Suprapubic skin (tissue), 4 donors: ENCODE measurements at regions not wholly inside any gene's neighbourhood (a gene's known extent, or its start where the extent isn't known, plus 50 kb on each side); places are given as distances from the start of the nearest gene placed in this dataset.

Experiments used
- CTCF ChIP-seq, 2 donors: fragments of 200-600 bp in 1 of 2; fragments of 450-650 bp in 1 of 2; sonication (generic) in 1 of 2; IDR thresholded peaks; one replicate each; pipeline ENCODE4 v1.5.1; 2016 to 2019; ENCODE audit warnings: antibody characterized with exemption in 2 of 2, mild to moderate bottlenecking in 1 of 2, moderate library complexity in 1 of 2
- EP300 ChIP-seq: sonication (generic); formaldehyde crosslinking; IDR thresholded peaks from one replicate; pipeline ENCODE4 v1.6.1; 2017; ENCODE audit warnings: antibody characterized with exemption
- POLR2A ChIP-seq, 2 donors: fragments of 450-650 bp; IDR thresholded peaks; one replicate each; pipeline ENCODE4 v1.6.1; 2017; ENCODE audit warnings: antibody characterized with exemption in 2 of 2, mild to moderate bottlenecking in 2 of 2, moderate library complexity in 2 of 2
- POLR2AphosphoS5 ChIP-seq, 3 donors: sonication (generic); formaldehyde crosslinking; IDR thresholded peaks; one replicate each; pipeline ENCODE4 v1.6.1; 2017; ENCODE audit warnings: antibody characterized with exemption in 3 of 3

GRCh38 chr7:125255810-125256209 is 326.2 kb upstream of the POT1 start:
- TF ChIP-seq CTCF (IDR thresholded peaks at IDR 0.05) (no peak), POLR2A (IDR thresholded peaks at IDR 0.05) (no peak), EP300 (no peak), POLR2AphosphoS5 (IDR thresholded peaks at IDR 0.05) (no peak)
